HepG2 (cell line): ENCODE measurements at regions not wholly inside any gene's neighbourhood (a gene's known extent, or its start where the extent isn't known, plus 50 kb on each side); places are given as distances from the start of the nearest gene placed in this dataset.

Experiments
- ATAC-seq: fragments of 200-7000 bp; cut with Tn5 transposase; 3 replicates; pipeline ENCODE4 v1.9.1; 2020; ENCODE audit warnings: mild to moderate bottlenecking, moderate library complexity
- BruUV-seq: library from RNA; stranded (reverse); fragments of 400-500 nt; replicated peaks from 2 replicates; lab custom pipeline; 2021; lab: Mats Ljungman, UMichigan
- CTCF ChIA-PET: fragments of 300-600 bp; formaldehyde crosslinking; extraction: SDS; loops from one replicate; lab custom pipeline; 2021; ENCODE audit warnings: low total read pairs, inconsistent platforms, low intra/inter-chr PET ratio; lab: Yijun Ruan, JAX
- POLR2A ChIA-PET: fragments of 350-600 bp; sonication (Branson Sonifier 250); formaldehyde crosslinking; loops from one replicate; lab custom pipeline; 2020; ENCODE audit warnings: antibody characterized with exemption, inconsistent platforms; lab: Yijun Ruan, JAX
- DNase-seq: peaks from one replicate; pipeline ENCODE4 v3.0.0-alpha.2; 2015; ENCODE audit warnings: low spot score
- FAIRE-seq: peaks from 3 replicates; lab custom pipeline; 2011; peaks lifted over from hg19 to GRCh38; lab: Jason Lieb, UNC
- H2AFZ ChIP-seq: one replicate; pipeline ENCODE4 v1.6.1; 2011; ENCODE audit warnings: low read length, inconsistent platforms
- H3K27ac ChIP-seq: fragments of 300-600 bp; 3 replicates; pipeline ENCODE4 v1.8.0; 2011; ENCODE audit warnings: mixed run types, mild to moderate bottlenecking, mixed read lengths, low read length, inconsistent platforms; ENCODE audit not compliant: insufficient read depth; ENCODE audit errors: extremely low read length
- H3K27me3 ChIP-seq, 2 experiments: fragments of 200-600 bp in 1 of 2; 2 replicates in 1 of 2; 3 replicates in 1 of 2; pipeline versions ENCODE4 v1.6.0 to v1.8.0; 2011; ENCODE audit warnings: low read length in 2 of 2, mild to moderate bottlenecking in 2 of 2, moderate library complexity in 2 of 2, inconsistent platforms in 1 of 2; ENCODE audit not compliant: insufficient read depth in 2 of 2, control insufficient read depth in 1 of 2
- H3K36me3 ChIP-seq, 2 experiments: fragments of 200-600 bp in 1 of 2; replicated peaks in 1 of 2; 2 replicates in 1 of 2; 3 replicates in 1 of 2; pipeline versions ENCODE4 v1.5.1 to v1.8.0; 2011; ENCODE audit warnings: low read length in 2 of 2, inconsistent platforms in 1 of 2; ENCODE audit not compliant: insufficient read depth in 2 of 2, control insufficient read depth in 1 of 2
- H3K4me1 ChIP-seq: 2 replicates; pipeline ENCODE4 v1.5.1; 2012; ENCODE audit warnings: low read length, inconsistent platforms; ENCODE audit not compliant: insufficient read depth
- H3K4me2 ChIP-seq: 2 replicates; pipeline ENCODE4 v1.6.0; 2011; ENCODE audit warnings: low read depth, low read length, inconsistent platforms
- H3K4me3 ChIP-seq, 3 experiments: fragments of 200-600 bp in 1 of 3; sonication (generic), shearing (Covaris generic) in 1 of 3; replicated peaks in 1 of 3; 2 replicates each; pipeline ENCODE4 v1.5.1; 2011 to 2016; ENCODE audit warnings: low read length in 3 of 3, inconsistent platforms in 2 of 3, low read depth in 2 of 3, mild to moderate bottlenecking in 2 of 3, control low read depth in 1 of 3, mixed read lengths in 1 of 3; ENCODE audit not compliant: insufficient read depth in 1 of 3
- H3K79me2 ChIP-seq: one replicate; pipeline ENCODE4 v1.6.1; 2011; ENCODE audit warnings: low read length, inconsistent platforms; ENCODE audit not compliant: insufficient read depth
- H3K9ac ChIP-seq: 2 replicates; pipeline ENCODE4 v1.6.0; 2011; ENCODE audit warnings: mild to moderate bottlenecking, low read depth, low read length, inconsistent platforms; ENCODE audit not compliant: insufficient read depth
- H3K9me3 ChIP-seq: 2 replicates; pipeline ENCODE4 v1.5.1; 2012; ENCODE audit warnings: mild to moderate bottlenecking, low read length
- H4K20me1 ChIP-seq: 2 replicates; pipeline ENCODE4 v1.6.0; 2011; ENCODE audit warnings: inconsistent platforms, mild to moderate bottlenecking, low read length, moderate library complexity; ENCODE audit not compliant: insufficient read depth
- HNF4A ChIP-seq: sonication (generic); formaldehyde crosslinking; IDR thresholded peaks from 2 replicates; pipeline ENCODE4 v1.4.0; 2020; ENCODE audit warnings: missing genetic modification reagents
- KDM5A ChIP-seq: fragments of 200-600 bp; sonication (generic); IDR thresholded peaks from 2 replicates; pipeline ENCODE4 v1.7.0; 2018; ENCODE audit warnings: antibody characterized with exemption, mild to moderate bottlenecking, low read length, borderline replicate concordance
- MIXL1 ChIP-seq: IDR thresholded peaks from 2 replicates; pipeline ENCODE4 v1.6.1; 2016
- PHF5A ChIP-seq: IDR thresholded peaks from one replicate; pipeline ENCODE4 v1.6.1; 2018; ENCODE audit warnings: low read depth, missing genetic modification reagents; ENCODE audit not compliant: unreplicated experiment
- PHF8 ChIP-seq: sonication (generic); formaldehyde crosslinking; IDR thresholded peaks from 2 replicates; pipeline ENCODE4 v1.5.0; 2020; ENCODE audit warnings: missing genetic modification reagents
- ZBTB1 ChIP-seq: sonication (generic); formaldehyde crosslinking; IDR thresholded peaks from 2 replicates; pipeline ENCODE4 v1.4.0; 2020; ENCODE audit warnings: missing genetic modification reagents, borderline replicate concordance
- ZNF766 ChIP-seq: sonication (generic); formaldehyde crosslinking; IDR thresholded peaks from 2 replicates; pipeline ENCODE4 v1.5.0; 2020; ENCODE audit warnings: missing genetic modification reagents, borderline replicate concordance
- ZNF777 ChIP-seq: sonication (generic); formaldehyde crosslinking; IDR thresholded peaks from 2 replicates; pipeline ENCODE4 v1.4.0; 2020; ENCODE audit warnings: missing genetic modification reagents
- WGBS: methylation state at CpG from one replicate; pipeline ENCODE4 v1.1.6; 2017; ENCODE audit warnings: low lambda C conversion rate; 5-methylcytosine and 5-hydroxymethylcytosine counted together
- in situ Hi-C: cut with HindIII; loops from 2 replicates; pipeline ENCODE4 v1.10.0; 2017; ENCODE audit warnings: low pct_unique_long_range_greater_than_20kb; ENCODE audit not compliant: extremely low pct_ligation_motif_present
- intact Hi-C: fragments of 100-400 bp; cut with micrococcal nuclease; formaldehyde crosslinking; loops from one replicate; pipeline ENCODE4 v1.10.0; 2022; ENCODE audit not compliant: unreplicated experiment
- TF ChIP-seq, protein P1 (sequence below): sonication (generic); formaldehyde crosslinking; IDR thresholded peaks from 2 replicates; pipeline ENCODE4 v1.5.1; 2020; ENCODE audit warnings: missing genetic modification reagents, mild to moderate bottlenecking, borderline replicate concordance
- TF ChIP-seq, protein P2 (sequence below): sonication (generic); formaldehyde crosslinking; IDR thresholded peaks from 2 replicates; pipeline ENCODE4 v1.5.0; 2020; ENCODE audit warnings: missing genetic modification reagents
- TF ChIP-seq, protein P3 (sequence below): sonication (generic); formaldehyde crosslinking; IDR thresholded peaks from 2 replicates; pipeline ENCODE4 v1.8.1; 2022; ENCODE audit warnings: mild to moderate bottlenecking, missing genetic modification reagents

DNA sequence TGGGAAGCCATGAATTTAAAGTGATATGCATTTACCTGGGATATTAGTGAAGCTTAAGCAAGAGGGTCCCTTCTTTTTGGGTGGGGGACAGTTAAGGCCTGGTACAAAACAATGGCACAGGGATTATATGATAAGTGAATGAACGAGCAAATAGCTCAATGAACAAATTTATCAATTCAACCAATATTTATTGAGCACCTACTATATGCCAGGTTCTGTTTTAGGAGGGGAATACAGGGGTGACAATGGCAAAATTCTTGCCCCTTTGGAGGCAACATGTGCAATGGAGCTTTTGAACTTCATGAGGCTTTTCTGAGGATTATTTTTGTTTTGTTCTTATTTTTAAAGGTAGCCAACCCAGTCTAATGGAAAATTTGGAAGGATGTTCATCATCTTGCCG lies 68.2 kb downstream of the FOXD2 start:
- POLR2A ChIA-PET = no interaction called here
- H2AFZ ChIP-seq = no peak overlapping the region
- H3K9ac ChIP-seq = no peak overlapping the region
- no peak for ATAC-seq
- no peaks in the 10 kb centered on the region for H3K79me2 ChIP-seq
- no peak overlapping the region for H3K4me3 ChIP-seq
- no peak for FAIRE-seq
- intact Hi-C loops = no loop called here
- no peak overlapping the region for H3K4me2 ChIP-seq
- peaks cover 18% of the 10 kb centered on the region for H3K4me1 ChIP-seq
- TF ChIP-seq, protein P1, sequence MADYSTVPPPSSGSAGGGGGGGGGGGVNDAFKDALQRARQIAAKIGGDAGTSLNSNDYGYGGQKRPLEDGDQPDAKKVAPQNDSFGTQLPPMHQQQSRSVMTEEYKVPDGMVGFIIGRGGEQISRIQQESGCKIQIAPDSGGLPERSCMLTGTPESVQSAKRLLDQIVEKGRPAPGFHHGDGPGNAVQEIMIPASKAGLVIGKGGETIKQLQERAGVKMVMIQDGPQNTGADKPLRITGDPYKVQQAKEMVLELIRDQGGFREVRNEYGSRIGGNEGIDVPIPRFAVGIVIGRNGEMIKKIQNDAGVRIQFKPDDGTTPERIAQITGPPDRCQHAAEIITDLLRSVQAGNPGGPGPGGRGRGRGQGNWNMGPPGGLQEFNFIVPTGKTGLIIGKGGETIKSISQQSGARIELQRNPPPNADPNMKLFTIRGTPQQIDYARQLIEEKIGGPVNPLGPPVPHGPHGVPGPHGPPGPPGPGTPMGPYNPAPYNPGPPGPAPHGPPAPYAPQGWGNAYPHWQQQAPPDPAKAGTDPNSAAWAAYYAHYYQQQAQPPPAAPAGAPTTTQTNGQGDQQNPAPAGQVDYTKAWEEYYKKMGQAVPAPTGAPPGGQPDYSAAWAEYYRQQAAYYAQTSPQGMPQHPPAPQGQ (CRISPR knock-in tag) = no peak
- TF ChIP-seq MIXL1 (CRISPR knock-in tag) (no peak), ZNF766 (CRISPR knock-in tag) (no peak), PHF5A (CRISPR knock-in tag) (no peak), PHF8 (CRISPR knock-in tag) (no peak), HNF4A (CRISPR knock-in tag) (no peak), KDM5A (no peak), ZNF777 (CRISPR knock-in tag) (no peak), ZBTB1 (CRISPR knock-in tag) (no peak)
- TF ChIP-seq, protein P2, sequence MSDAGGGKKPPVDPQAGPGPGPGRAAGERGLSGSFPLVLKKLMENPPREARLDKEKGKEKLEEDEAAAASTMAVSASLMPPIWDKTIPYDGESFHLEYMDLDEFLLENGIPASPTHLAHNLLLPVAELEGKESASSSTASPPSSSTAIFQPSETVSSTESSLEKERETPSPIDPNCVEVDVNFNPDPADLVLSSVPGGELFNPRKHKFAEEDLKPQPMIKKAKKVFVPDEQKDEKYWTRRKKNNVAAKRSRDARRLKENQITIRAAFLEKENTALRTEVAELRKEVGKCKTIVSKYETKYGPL (CRISPR knock-in tag) = no peak
- TF ChIP-seq, protein P3, sequence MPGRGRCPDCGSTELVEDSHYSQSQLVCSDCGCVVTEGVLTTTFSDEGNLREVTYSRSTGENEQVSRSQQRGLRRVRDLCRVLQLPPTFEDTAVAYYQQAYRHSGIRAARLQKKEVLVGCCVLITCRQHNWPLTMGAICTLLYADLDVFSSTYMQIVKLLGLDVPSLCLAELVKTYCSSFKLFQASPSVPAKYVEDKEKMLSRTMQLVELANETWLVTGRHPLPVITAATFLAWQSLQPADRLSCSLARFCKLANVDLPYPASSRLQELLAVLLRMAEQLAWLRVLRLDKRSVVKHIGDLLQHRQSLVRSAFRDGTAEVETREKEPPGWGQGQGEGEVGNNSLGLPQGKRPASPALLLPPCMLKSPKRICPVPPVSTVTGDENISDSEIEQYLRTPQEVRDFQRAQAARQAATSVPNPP (CRISPR knock-in tag) = no peak
- TF ChIP-seq, all 625 proteins: peak for 0
- no peak for DNase-seq
- in situ Hi-C loops = no loop called here
- no peaks in the 10 kb centered on the region for H3K36me3 ChIP-seq
- peaks cover 3% of the 10 kb centered on the region; the same call in 1 of the 2 replicates for H4K20me1 ChIP-seq
- H3K27ac ChIP-seq = no peak overlapping the region
- peaks cover 6 to 65% of the 10 kb centered on the region in 2 experiments; a peak in 4 of 5 replicates for H3K27me3 ChIP-seq
- BruUV-seq = no TSS peak
- H3K9me3 ChIP-seq = no peaks in the 10 kb centered on the region
- 44% methylated on average over 2 of the region's 2 CpGs for WGBS
- CTCF ChIA-PET = no interaction called here
